ENCODE measurements at regions not wholly inside any gene's neighbourhood (a gene's known extent, or its start where the extent isn't known, plus 50 kb on each side); places are given as distances from the start of the nearest gene placed in this dataset.

GRCh38 chr15:96097661-96098060 is 232.8 kb upstream of the NR2F2 start:
- DNase-seq (ENCODE audit: low read depth) = no peak

GRCh38 chr15:96102631-96103030 is 227.9 kb upstream of the NR2F2 start:
- DNase-seq (ENCODE audit: low read depth) = no peak

- no peak for DNase-seq (ENCODE audit: low read depth)
Measured at GRCh38 chr15:96106181-96106580, 224.3 kb upstream of the NR2F2 start.

GRCh38 chr15:96106628-96107027 is 223.9 kb upstream of the NR2F2 start:
- no peak for DNase-seq (ENCODE audit: low read depth)

GRCh38 chr15:96107916-96108315 is 222.6 kb upstream of the NR2F2 start:
- DNase-seq (ENCODE audit: low read depth) = no peak

- no peak for DNase-seq (ENCODE audit: low read depth)
Measured at GRCh38 chr15:96108405-96108804, 222.1 kb upstream of the NR2F2 start.

- no peak for DNase-seq (ENCODE audit: low read depth)
Measured at GRCh38 chr15:96109820-96110219, 220.7 kb upstream of the NR2F2 start.

GRCh38 chr15:96112018-96112417 is 218.5 kb upstream of the NR2F2 start:
- DNase-seq (ENCODE audit: low read depth) = no peak

GRCh38 chr15:96115642-96116041 is 214.9 kb upstream of the NR2F2 start:
- no peak for DNase-seq (ENCODE audit: low read depth)

GRCh38 chr15:96117270-96117669 is 213.2 kb upstream of the NR2F2 start:
- no peak for DNase-seq (ENCODE audit: low read depth)

- DNase-seq (ENCODE audit: low read depth) = no peak
Measured at GRCh38 chr15:96119734-96120133, 210.8 kb upstream of the NR2F2 start.

- DNase-seq (ENCODE audit: low read depth) = no peak
Measured at GRCh38 chr15:96121086-96121920, 209.2 kb upstream of the NR2F2 start.

- DNase-seq (ENCODE audit: low read depth) = no peak
Measured at GRCh38 chr15:96122077-96123027, 208.1 kb upstream of the NR2F2 start.

- no peak for DNase-seq (ENCODE audit: low read depth)
Measured at GRCh38 chr15:96123028-96123400, 207.5 kb upstream of the NR2F2 start.

- DNase-seq (ENCODE audit: low read depth) = no peak
Measured at GRCh38 chr15:96123630-96124187, 206.8 kb upstream of the NR2F2 start.

- no peak for DNase-seq (ENCODE audit: low read depth)
Measured at GRCh38 chr15:96124436-96124835, 206.1 kb upstream of the NR2F2 start.

- DNase-seq (ENCODE audit: low read depth) = no peak
Measured at GRCh38 chr15:96125721-96126415, 204.6 kb upstream of the NR2F2 start.

GRCh38 chr15:96126859-96127258 is 203.6 kb upstream of the NR2F2 start:
- DNase-seq (ENCODE audit: low read depth) = no peak

- DNase-seq (ENCODE audit: low read depth) = no peak
Measured at GRCh38 chr15:96130734-96131133, 199.8 kb upstream of the NR2F2 start.

- no peak for DNase-seq (ENCODE audit: low read depth)
Measured at GRCh38 chr15:96132126-96132525, 198.4 kb upstream of the NR2F2 start.

GRCh38 chr15:96135166-96136093 is 195.1 kb upstream of the NR2F2 start:
- no peak for DNase-seq (ENCODE audit: low read depth)
